ENCODE measurements at regions not wholly inside any gene's neighbourhood (a gene's known extent, or its start where the extent isn't known, plus 50 kb on each side); places are given as distances from the start of the nearest gene placed in this dataset.

- intact Hi-C loops (cut with DNase I, micrococcal nuclease): no loop called here
Measured at GRCh38 chr10:35926846-35927245, 284.8 kb upstream of the FZD8 start.

GRCh38 chr10:35925493-35925892 lies 283.4 kb upstream of the FZD8 start:
- Mint-ChIP-seq H3K27ac (no peak overlapping the region), H3K36me3 (ENCODE audit: low read depth) (no peaks in the 10 kb centered on the region), H3K4me3 (no peak overlapping the region), H3K27me3 (no peaks in the 10 kb centered on the region), H3K4me1 (no peaks in the 10 kb centered on the region), H3K9me3 (ENCODE audit: low read depth) (no peaks in the 10 kb centered on the region)
- POLR2A ChIA-PET: no interaction called here
- CTCF ChIA-PET: no interaction called here
- ATAC-seq: no peak
- no peak for DNase-seq
- intact Hi-C loops (cut with DNase I, micrococcal nuclease): no loop called here

More at GRCh38 chr10:35926846-35927245, 284.8 kb upstream of the FZD8 start:
- Mint-ChIP-seq H3K4me1 (no peaks in the 10 kb centered on the region), H3K36me3 (ENCODE audit: low read depth) (no peaks in the 10 kb centered on the region), H3K4me3 (no peak overlapping the region), H3K27ac (no peak overlapping the region), H3K9me3 (ENCODE audit: low read depth) (no peaks in the 10 kb centered on the region), H3K27me3 (no peaks in the 10 kb centered on the region)
- DNase-seq: no peak
- ChIA-PET POLR2A (no interaction called here), CTCF (no interaction called here)
- ATAC-seq: no peak

DNA sequence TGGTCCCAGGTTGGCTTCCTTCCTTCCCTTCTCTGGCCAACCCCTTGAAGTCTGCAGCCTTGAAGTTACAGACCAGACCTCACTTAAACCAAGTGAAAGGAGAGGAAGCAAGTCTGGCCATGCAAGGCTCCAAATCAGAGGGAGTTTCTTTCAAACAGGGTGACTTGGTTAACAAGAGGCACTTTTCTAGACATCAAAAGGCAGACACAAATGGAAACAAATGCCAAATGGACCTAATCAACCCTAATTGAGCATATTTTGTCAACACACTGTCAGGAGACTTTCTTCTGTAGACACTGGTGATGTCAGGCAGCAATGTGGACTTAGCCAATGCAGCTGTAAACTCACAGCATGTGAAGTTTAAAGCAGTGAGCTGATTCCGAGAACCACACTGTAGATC lies 282.7 kb upstream of the FZD8 start:
- no peak overlapping the region for H3K27ac Mint-ChIP-seq
- ATAC-seq (no peak), DNase-seq (no peak)
- ChIA-PET CTCF (no interaction called here), POLR2A (no interaction called here)
- H3K4me3 Mint-ChIP-seq: no peak overlapping the region
- no peaks in the 10 kb centered on the region for H3K4me1 Mint-ChIP-seq
- no peaks in the 10 kb centered on the region for H3K36me3 Mint-ChIP-seq (ENCODE audit: low read depth)
- H3K27me3 Mint-ChIP-seq: no peaks in the 10 kb centered on the region
- intact Hi-C loops (cut with DNase I, micrococcal nuclease): no loop called here
- H3K9me3 Mint-ChIP-seq (ENCODE audit: low read depth): no peaks in the 10 kb centered on the region

DNA sequence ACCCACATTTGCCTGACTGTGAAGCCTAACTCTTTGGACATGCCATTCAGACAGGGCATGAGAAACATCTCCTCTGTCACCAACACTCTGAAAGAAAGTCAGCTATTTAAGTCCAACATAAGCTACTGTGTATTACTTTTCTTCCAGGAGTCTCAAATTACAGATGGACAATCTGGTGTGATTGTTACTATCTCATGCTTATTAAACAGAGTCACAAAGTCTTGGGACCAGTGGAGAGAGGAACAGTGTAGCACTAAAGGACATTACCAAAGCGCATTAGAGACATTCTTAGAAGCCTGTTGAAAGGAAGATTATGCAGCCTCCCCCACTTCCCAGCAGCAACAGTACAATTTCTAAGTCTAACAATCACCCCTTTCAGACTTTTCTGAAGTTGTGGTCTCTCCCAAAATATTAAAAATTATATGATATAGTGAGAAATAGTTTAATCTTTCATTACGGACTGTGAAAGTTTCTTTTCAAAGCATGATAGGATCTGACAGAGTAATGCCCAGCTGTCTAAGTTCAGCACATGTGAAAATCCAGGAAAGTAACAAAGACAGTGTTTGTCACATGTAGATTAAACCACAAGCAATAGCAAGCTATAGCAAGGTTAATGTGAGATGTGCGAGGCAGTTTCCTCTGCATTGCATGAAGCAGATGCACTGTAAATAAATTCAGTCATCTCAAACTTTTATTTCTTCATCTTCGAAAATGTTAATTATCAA lies 280.9 kb upstream of the FZD8 start:
- Mint-ChIP-seq H3K27me3 (peaks cover 1% of the 10 kb centered on the region), H3K36me3 (ENCODE audit: low read depth) (no peaks in the 10 kb centered on the region), H3K4me3 (no peak overlapping the region), H3K9me3 (ENCODE audit: low read depth) (no peaks in the 10 kb centered on the region), H3K27ac (no peak overlapping the region), H3K4me1 (no peaks in the 10 kb centered on the region)
- DNase-seq (no peak), ATAC-seq (no peak)
- intact Hi-C loops (cut with DNase I, micrococcal nuclease): no loop called here
- ChIA-PET POLR2A (no interaction called here), CTCF (no interaction called here)

GRCh38 chr10:35921866-35922350 lies 279.8 kb upstream of the FZD8 start:
- ATAC-seq: no peak
- intact Hi-C loops (cut with DNase I, micrococcal nuclease): no loop called here
- H3K27ac Mint-ChIP-seq: no peak overlapping the region

DNA sequence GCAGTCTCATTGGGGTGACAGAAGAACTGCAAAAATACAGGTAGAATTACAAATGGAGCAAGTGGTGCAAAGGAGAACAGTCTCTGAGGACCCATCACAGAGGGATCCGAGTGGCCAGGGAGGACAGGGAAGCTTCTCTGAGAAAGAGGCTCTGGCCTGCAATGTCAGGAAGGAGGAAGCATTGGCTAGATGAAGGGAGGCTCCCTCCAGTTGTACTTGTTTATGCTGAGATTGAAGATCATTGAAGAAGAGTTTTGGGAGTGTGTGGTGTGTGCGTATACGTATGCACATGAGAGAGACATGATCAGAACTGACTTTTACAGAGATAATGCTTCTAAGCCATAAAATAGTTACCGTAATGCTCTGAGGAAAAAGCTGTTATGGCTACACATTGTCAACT lies 274.7 kb upstream of the FZD8 start:
- no peaks in the 10 kb centered on the region for H3K4me1 Mint-ChIP-seq
- ATAC-seq: no peak
- CTCF ChIA-PET: no interaction called here

More at GRCh38 chr10:35921866-35922350, 279.8 kb upstream of the FZD8 start:
- CTCF ChIA-PET: no interaction called here
- no peak for DNase-seq
- POLR2A ChIA-PET: no interaction called here
- H3K4me1 Mint-ChIP-seq: no peaks in the 10 kb centered on the region
- H3K36me3 Mint-ChIP-seq (ENCODE audit: low read depth): no peaks in the 10 kb centered on the region
- H3K4me3 Mint-ChIP-seq: no peak overlapping the region
- no peaks in the 10 kb centered on the region for H3K9me3 Mint-ChIP-seq (ENCODE audit: low read depth)
- H3K27me3 Mint-ChIP-seq: peaks cover 2% of the 10 kb centered on the region

GRCh38 chr10:35913628-35914027 lies 271.5 kb upstream of the FZD8 start:
- CTCF ChIA-PET: no interaction called here
- no peaks in the 10 kb centered on the region for H3K4me1 Mint-ChIP-seq

More for the DNA sequence above, 274.7 kb upstream of the FZD8 start:
- H3K9me3 Mint-ChIP-seq (ENCODE audit: low read depth): no peaks in the 10 kb centered on the region
- H3K4me3 Mint-ChIP-seq: no peak overlapping the region
- POLR2A ChIA-PET: no interaction called here
- no peaks in the 10 kb centered on the region for H3K36me3 Mint-ChIP-seq (ENCODE audit: low read depth)
- peaks cover 4% of the 10 kb centered on the region for H3K27me3 Mint-ChIP-seq
- intact Hi-C loops (cut with DNase I, micrococcal nuclease): no loop called here
- no peak for DNase-seq
- no peak overlapping the region for H3K27ac Mint-ChIP-seq

DNA sequence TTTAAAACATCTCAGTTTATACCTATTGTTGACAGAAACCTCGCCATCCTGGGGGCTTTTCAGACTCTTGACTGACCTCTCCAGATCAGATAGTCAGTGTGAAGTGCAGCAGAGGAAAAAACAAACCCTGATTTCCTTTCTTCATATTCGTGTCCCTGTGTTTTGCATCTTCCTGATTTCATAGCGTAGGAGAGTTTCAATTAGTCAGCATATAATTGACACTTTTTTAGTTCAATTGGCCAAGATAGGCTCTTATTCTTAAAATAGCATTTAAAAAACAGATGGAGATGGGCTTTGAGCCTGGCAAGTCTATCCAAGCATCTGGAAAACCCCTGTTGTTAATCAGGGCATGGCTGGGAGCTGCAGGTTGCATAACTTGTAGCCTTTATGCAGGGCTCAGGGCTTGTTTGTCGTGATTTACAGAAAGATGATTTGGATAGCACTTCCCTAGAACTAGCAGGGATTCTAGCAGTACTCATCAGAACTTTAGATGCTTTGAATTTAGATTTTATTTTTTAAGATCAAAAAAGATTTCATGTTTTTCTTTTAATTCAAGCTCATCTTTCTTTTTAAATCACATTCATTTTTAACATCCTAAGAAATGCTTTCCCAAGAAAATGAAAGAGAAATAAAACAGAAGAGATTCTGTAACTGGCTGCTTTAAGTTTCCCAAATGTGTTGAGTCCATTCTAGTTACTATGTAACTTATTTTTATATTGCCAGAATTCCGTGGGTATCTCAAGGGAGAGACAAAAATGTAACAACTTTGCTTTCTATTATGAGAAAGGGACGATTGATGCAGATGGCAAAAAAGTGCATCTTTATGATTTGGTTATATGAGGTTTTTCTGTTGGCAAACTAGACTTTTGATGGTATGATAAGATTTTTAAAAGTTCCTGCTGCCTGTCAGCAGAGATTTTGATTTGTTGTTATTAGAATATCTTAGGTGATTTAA lies 270.8 kb upstream of the FZD8 start:
- ATAC-seq: no peak
- no peak overlapping the region for H3K4me3 Mint-ChIP-seq
- POLR2A ChIA-PET: no interaction called here

More at GRCh38 chr10:35913628-35914027, 271.5 kb upstream of the FZD8 start:
- no peaks in the 10 kb centered on the region for H3K9me3 Mint-ChIP-seq (ENCODE audit: low read depth)
- ATAC-seq: no peak
- H3K4me3 Mint-ChIP-seq: no peak overlapping the region
- H3K36me3 Mint-ChIP-seq (ENCODE audit: low read depth): no peaks in the 10 kb centered on the region
- H3K27ac Mint-ChIP-seq: no peak overlapping the region
- H3K27me3 Mint-ChIP-seq: peaks cover 4% of the 10 kb centered on the region
- intact Hi-C loops (cut with DNase I, micrococcal nuclease): no loop called here
- POLR2A ChIA-PET: no interaction called here
- no peak for DNase-seq

GRCh38 chr10:35911954-35912353 lies 269.9 kb upstream of the FZD8 start:
- Mint-ChIP-seq H3K36me3 (ENCODE audit: low read depth) (no peaks in the 10 kb centered on the region), H3K9me3 (ENCODE audit: low read depth) (no peaks in the 10 kb centered on the region), H3K27ac (no peak overlapping the region), H3K27me3 (peaks cover 1% of the 10 kb centered on the region), H3K4me3 (no peak overlapping the region), H3K4me1 (no peaks in the 10 kb centered on the region)
- DNase-seq: no peak
- intact Hi-C loops (cut with DNase I, micrococcal nuclease): no loop called here
- ChIA-PET POLR2A (no interaction called here), CTCF (no interaction called here)
- ATAC-seq: no peak

More for the DNA sequence above, 270.8 kb upstream of the FZD8 start:
- no peak for DNase-seq
- intact Hi-C loops (cut with DNase I, micrococcal nuclease): no loop called here
- CTCF ChIA-PET: no interaction called here
- peaks cover 1% of the 10 kb centered on the region for H3K27me3 Mint-ChIP-seq
- no peaks in the 10 kb centered on the region for H3K9me3 Mint-ChIP-seq (ENCODE audit: low read depth)
- H3K36me3 Mint-ChIP-seq (ENCODE audit: low read depth): no peaks in the 10 kb centered on the region
- H3K4me1 Mint-ChIP-seq: no peaks in the 10 kb centered on the region
- H3K27ac Mint-ChIP-seq: no peak overlapping the region

- no peaks in the 10 kb centered on the region for H3K4me1 Mint-ChIP-seq
- CTCF ChIA-PET: no interaction called here
Measured at GRCh38 chr10:35911233-35911632, 269.1 kb upstream of the FZD8 start.

GRCh38 chr10:35910234-35910633 lies 268.1 kb upstream of the FZD8 start:
- no peak for DNase-seq
- no peak for ATAC-seq
- peaks cover 1% of the 10 kb centered on the region for H3K27me3 Mint-ChIP-seq
- CTCF ChIA-PET: no interaction called here
- no peaks in the 10 kb centered on the region for H3K4me1 Mint-ChIP-seq
- H3K9me3 Mint-ChIP-seq (ENCODE audit: low read depth): no peaks in the 10 kb centered on the region
- no peak overlapping the region for H3K27ac Mint-ChIP-seq
- no peak overlapping the region for H3K4me3 Mint-ChIP-seq
- POLR2A ChIA-PET: no interaction called here
- H3K36me3 Mint-ChIP-seq (ENCODE audit: low read depth): no peaks in the 10 kb centered on the region
- intact Hi-C loops (cut with DNase I, micrococcal nuclease): no loop called here

More at GRCh38 chr10:35911233-35911632, 269.1 kb upstream of the FZD8 start:
- peaks cover 1% of the 10 kb centered on the region for H3K27me3 Mint-ChIP-seq
- no peaks in the 10 kb centered on the region for H3K36me3 Mint-ChIP-seq (ENCODE audit: low read depth)
- POLR2A ChIA-PET: no interaction called here
- no peak for ATAC-seq
- no peak overlapping the region for H3K27ac Mint-ChIP-seq
- DNase-seq: no peak
- no peaks in the 10 kb centered on the region for H3K9me3 Mint-ChIP-seq (ENCODE audit: low read depth)
- intact Hi-C loops (cut with DNase I, micrococcal nuclease): no loop called here
- H3K4me3 Mint-ChIP-seq: no peak overlapping the region

DNA sequence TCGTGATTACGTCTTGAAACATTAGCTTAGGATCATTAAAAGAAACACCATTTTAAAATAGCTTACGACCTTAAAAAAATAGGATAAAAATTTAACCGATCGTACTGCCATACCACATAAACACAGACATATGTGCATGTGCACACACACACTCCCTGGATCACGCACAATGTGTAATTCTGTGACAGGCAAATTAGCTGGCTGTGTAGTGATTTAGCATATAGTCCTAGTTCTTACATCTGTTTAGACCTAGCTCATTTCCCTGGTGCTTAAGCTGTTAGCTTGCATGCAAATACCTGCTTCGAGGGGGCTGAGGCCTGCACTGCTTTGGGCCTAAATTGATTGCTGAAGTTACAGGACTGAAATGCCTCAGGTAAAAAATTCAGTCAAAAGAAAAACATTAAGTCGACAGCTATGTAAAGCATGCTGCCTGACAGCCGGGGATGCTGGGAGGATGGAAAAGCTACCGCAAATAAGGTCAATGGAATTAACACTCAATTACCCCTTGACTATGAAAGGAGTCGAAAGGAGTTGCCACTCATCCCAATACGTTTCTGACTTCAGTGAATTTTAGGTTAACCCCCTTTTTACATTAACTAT lies 267.1 kb upstream of the FZD8 start:
- Mint-ChIP-seq H3K36me3 (ENCODE audit: low read depth) (no peaks in the 10 kb centered on the region), H3K27ac (no peak overlapping the region), H3K9me3 (ENCODE audit: low read depth) (no peaks in the 10 kb centered on the region), H3K4me1 (no peaks in the 10 kb centered on the region), H3K27me3 (peaks cover 1% of the 10 kb centered on the region), H3K4me3 (no peak overlapping the region)
- DNase-seq (no peak), ATAC-seq (no peak)
- intact Hi-C loops (cut with DNase I, micrococcal nuclease): no loop called here
- CTCF ChIA-PET: no interaction called here
- POLR2A ChIA-PET: no interaction called here

All from activated CD4-positive, alpha-beta T cell treated with anti-CD3 and anti-CD28 coated beads for 36 hours (primary cell).